GM23248 (cell line): ENCODE measurements at regions not wholly inside any gene's neighbourhood (a gene's known extent, or its start where the extent isn't known, plus 50 kb on each side); places are given as distances from the start of the nearest gene placed in this dataset.

Source experiments
- DNase-seq: peaks from one replicate; pipeline ENCODE4 v3.0.0-alpha.2; 2015
- H2AFZ ChIP-seq: fragments of 200-600 bp; sonication (generic); 2 replicates; pipeline ENCODE4 v1.6.1; 2016; ENCODE audit warnings: antibody characterized with exemption
- H3F3A ChIP-seq: fragments of 200-600 bp; sonication (generic); 2 replicates; pipeline ENCODE4 v1.6.1; 2016; ENCODE audit warnings: mild to moderate bottlenecking, antibody characterized with exemption, mixed run types; ENCODE audit not compliant: insufficient read depth
- H3K27ac ChIP-seq: fragments of 200-600 bp; sonication (generic); 2 replicates; pipeline ENCODE4 v1.5.1; 2016; ENCODE audit warnings: mild to moderate bottlenecking
- H3K27me3 ChIP-seq: fragments of 200-600 bp; sonication (generic); replicated peaks from 2 replicates; pipeline ENCODE4 v1.6.1; 2016; ENCODE audit warnings: mild to moderate bottlenecking; ENCODE audit not compliant: insufficient read depth
- H3K36me3 ChIP-seq: fragments of 200-600 bp; sonication (generic); 2 replicates; pipeline ENCODE4 v1.6.1; 2016; ENCODE audit warnings: low read depth, mild to moderate bottlenecking
- H3K4me1 ChIP-seq: fragments of 200-600 bp; sonication (generic); 2 replicates; pipeline ENCODE4 v1.6.1; 2016; ENCODE audit warnings: mild to moderate bottlenecking; ENCODE audit not compliant: insufficient read depth
- H3K4me2 ChIP-seq: fragments of 200-600 bp; sonication (generic); one replicate; pipeline ENCODE4 v1.6.1; 2016; ENCODE audit warnings: mild to moderate bottlenecking; ENCODE audit not compliant: unreplicated experiment
- H3K4me3 ChIP-seq: fragments of 200-600 bp; sonication (generic); 2 replicates; pipeline ENCODE4 v1.5.1; 2016; ENCODE audit warnings: mild to moderate bottlenecking
- H3K79me2 ChIP-seq: fragments of 200-600 bp; sonication (generic); 2 replicates; pipeline ENCODE4 v1.6.1; 2016; ENCODE audit warnings: mild to moderate bottlenecking; ENCODE audit not compliant: insufficient read depth
- H3K9ac ChIP-seq: fragments of 200-600 bp; sonication (generic); 2 replicates; pipeline ENCODE4 v1.6.1; 2016; ENCODE audit warnings: mild to moderate bottlenecking
- H3K9me2 ChIP-seq: fragments of 200-600 bp; sonication (generic); 2 replicates; pipeline ENCODE4 v1.6.1; 2016; ENCODE audit warnings: mixed run types, mild to moderate bottlenecking, moderate library complexity; ENCODE audit not compliant: insufficient read depth
- H3K9me3 ChIP-seq: fragments of 200-600 bp; sonication (generic); one replicate; pipeline ENCODE4 v1.6.1; 2017; ENCODE audit warnings: low read depth
- H4K20me1 ChIP-seq: fragments of 200-600 bp; sonication (generic); 2 replicates; pipeline ENCODE4 v1.6.0; 2016; ENCODE audit not compliant: insufficient read depth
- EZH2 ChIP-seq: fragments of 200-600 bp; sonication (generic); IDR thresholded peaks from 2 replicates; pipeline ENCODE4 v1.6.1; 2018; ENCODE audit warnings: antibody characterized with exemption, mild to moderate bottlenecking; ENCODE audit not compliant: insufficient read depth, poor library complexity, severe bottlenecking
- EZH2phosphoT487 ChIP-seq: fragments of 200-600 bp; sonication (generic); IDR thresholded peaks from 2 replicates; pipeline ENCODE4 v1.6.1; 2018; ENCODE audit warnings: antibody characterized with exemption, moderate library complexity, mild to moderate bottlenecking, low read depth; ENCODE audit not compliant: insufficient read depth
- WGBS, 2 experiments: methylation state at CpG; one replicate each; pipeline ENCODE4 v1.1.6; 2015 to 2017; ENCODE audit warnings: low lambda C conversion rate in 2 of 2, low coverage in 1 of 2; ENCODE audit errors: missing lambda C conversion rate in 2 of 2; 5-methylcytosine and 5-hydroxymethylcytosine counted together
- in situ Hi-C: fragments of 300-500 bp; cut with MboI; formaldehyde crosslinking; loops from 2 replicates; pipeline ENCODE4 v1.15.0; 2020

DNA sequence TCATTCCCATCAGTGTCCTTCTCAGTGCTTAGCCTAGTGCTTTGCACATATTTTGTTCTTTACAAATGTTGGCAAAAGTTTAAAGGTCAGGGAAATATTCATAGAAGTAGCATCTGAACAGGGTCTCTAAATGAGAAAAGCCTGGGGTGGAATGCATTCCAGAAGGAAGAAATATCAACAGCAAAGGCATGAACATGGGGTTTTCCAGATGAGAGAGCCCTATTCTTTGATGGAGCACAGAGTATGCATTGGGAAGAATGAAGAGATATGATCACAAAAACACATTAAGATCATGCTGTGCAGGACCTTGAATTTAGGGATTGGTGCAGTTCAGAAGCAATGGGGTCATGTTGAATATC is 140.2 kb downstream of the SNX19 start:
- DNase-seq, result no peak
- Histone ChIP-seq H3K4me3 (no peak overlapping the region), H3K9ac (no peak overlapping the region), H3K4me2 (no peak overlapping the region), H3K27me3 (no peaks in the 10 kb centered on the region), H4K20me1 (no peaks in the 10 kb centered on the region), H3F3A (peaks cover 29% of the 10 kb centered on the region), H3K9me2 (no peaks in the 10 kb centered on the region), H2AFZ (no peak overlapping the region), H3K9me3 (no peaks in the 10 kb centered on the region), H3K36me3 (no peaks in the 10 kb centered on the region), H3K4me1 (peaks cover 39% of the 10 kb centered on the region), H3K27ac (no peak overlapping the region), H3K79me2 (no peaks in the 10 kb centered on the region)
- TF ChIP-seq EZH2phosphoT487 (no peak), EZH2 (no peak)
- in situ Hi-C loops, result no loop called here

DNA sequence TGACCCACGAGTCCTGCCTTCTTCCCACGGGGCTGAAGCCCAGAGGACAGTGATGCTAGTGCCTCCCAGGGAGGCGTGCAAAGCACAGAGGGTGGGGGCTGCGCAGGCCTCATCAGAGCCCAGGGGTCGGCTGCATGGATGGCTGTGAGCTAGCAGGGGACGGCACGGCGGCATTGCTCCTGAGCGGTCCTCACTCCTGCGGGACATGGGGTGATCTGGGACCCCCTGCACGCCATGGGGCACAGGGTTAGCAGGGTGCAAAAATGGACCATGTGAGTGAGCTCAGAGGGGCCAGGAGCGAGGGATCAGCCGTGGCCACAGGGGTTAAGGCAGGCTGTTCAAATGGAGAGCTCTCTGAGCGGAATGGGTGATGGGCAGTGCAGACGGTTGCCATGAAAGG is 138.3 kb downstream of the SNX19 start:
- DNase-seq, result no peak
- whole genome bisulfite sequencing, 2 experiments, result 90 to 94% methylated on average over 15 of the region's 15 CpGs
- H3K4me3 ChIP-seq, result no peak overlapping the region
- no peaks in the 10 kb centered on the region for H3K27me3 ChIP-seq
- no peaks in the 10 kb centered on the region for H3K79me2 ChIP-seq
- no peak overlapping the region for H3K4me2 ChIP-seq
- no peaks in the 10 kb centered on the region for H3K9me3 ChIP-seq
- H3F3A ChIP-seq, result peaks cover 28% of the 10 kb centered on the region
- H3K9ac ChIP-seq, result no peak overlapping the region
- H3K27ac ChIP-seq, result no peak overlapping the region
- peaks cover 39% of the 10 kb centered on the region for H3K4me1 ChIP-seq
- H2AFZ ChIP-seq, result no peak overlapping the region
- in situ Hi-C loops, result no loop called here
- H3K36me3 ChIP-seq, result no peaks in the 10 kb centered on the region
- no peaks in the 10 kb centered on the region for H3K9me2 ChIP-seq
- no peak for TF ChIP-seq EZH2phosphoT487
- no peak for TF ChIP-seq EZH2
- H4K20me1 ChIP-seq, result no peaks in the 10 kb centered on the region

DNA sequence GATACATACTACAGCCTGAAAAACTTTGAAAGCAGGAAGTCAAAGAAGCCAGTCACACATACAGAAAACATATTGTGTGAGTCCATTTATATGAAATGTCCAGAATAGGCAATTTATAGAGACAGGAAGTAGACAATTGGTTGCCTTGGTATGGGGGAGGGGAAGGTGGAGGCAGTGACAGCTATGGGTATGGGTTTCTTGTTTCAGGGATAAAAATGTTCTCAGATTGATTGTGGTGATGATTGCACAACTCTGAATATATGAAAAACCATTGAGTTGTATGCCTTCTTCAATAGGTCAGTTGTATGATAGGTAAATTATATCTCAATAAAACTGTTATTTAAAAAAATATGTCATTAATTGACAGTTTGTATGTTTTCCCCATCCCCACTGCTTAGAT is 137.6 kb downstream of the SNX19 start:
- Histone ChIP-seq H3K4me3 (no peak overlapping the region), H3K9me2 (no peaks in the 10 kb centered on the region), H4K20me1 (no peaks in the 10 kb centered on the region), H3F3A (peaks cover 28% of the 10 kb centered on the region), H3K27me3 (no peaks in the 10 kb centered on the region), H2AFZ (no peak overlapping the region), H3K4me2 (no peak overlapping the region), H3K36me3 (no peaks in the 10 kb centered on the region), H3K4me1 (peaks cover 38% of the 10 kb centered on the region), H3K9ac (no peak overlapping the region), H3K27ac (no peak overlapping the region), H3K9me3 (no peaks in the 10 kb centered on the region), H3K79me2 (no peaks in the 10 kb centered on the region)
- in situ Hi-C loops, result no loop called here
- TF ChIP-seq EZH2phosphoT487, result no peak
- TF ChIP-seq EZH2, result no peak
- DNase-seq, result no peak

DNA sequence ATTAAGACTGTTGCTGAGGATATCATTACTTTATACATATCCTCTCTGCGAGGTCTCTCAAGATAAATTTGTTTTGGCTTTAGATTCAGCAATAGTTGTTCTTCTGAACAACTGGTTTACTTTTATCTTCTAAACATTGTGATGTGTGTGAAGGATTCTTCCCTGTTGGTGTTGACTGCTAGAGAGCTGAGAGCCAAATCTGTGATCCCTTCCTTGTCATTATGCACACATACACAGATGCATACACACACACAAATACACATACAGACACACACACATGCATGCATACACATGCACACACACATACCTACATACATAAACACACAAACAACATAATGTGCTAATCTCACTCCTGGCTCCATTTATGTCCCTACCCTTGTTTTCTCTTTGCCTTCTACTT is 137.0 kb downstream of the SNX19 start:
- Histone ChIP-seq H3K9me2 (no peaks in the 10 kb centered on the region), H3K4me2 (no peak overlapping the region), H3K79me2 (no peaks in the 10 kb centered on the region), H3K4me3 (no peak overlapping the region), H3K27me3 (no peaks in the 10 kb centered on the region), H4K20me1 (no peaks in the 10 kb centered on the region), H2AFZ (no peak overlapping the region), H3K9ac (no peak overlapping the region), H3K36me3 (no peaks in the 10 kb centered on the region), H3K9me3 (no peaks in the 10 kb centered on the region), H3K27ac (no peak overlapping the region), H3K4me1 (peaks cover 38% of the 10 kb centered on the region), H3F3A (peaks cover 34% of the 10 kb centered on the region)
- no peak for DNase-seq
- 95 to 100% methylated on average over 1 of the region's 1 CpG for WGBS, 2 experiments
- in situ Hi-C loops, result no loop called here
- TF ChIP-seq EZH2 (no peak), EZH2phosphoT487 (no peak)

DNA sequence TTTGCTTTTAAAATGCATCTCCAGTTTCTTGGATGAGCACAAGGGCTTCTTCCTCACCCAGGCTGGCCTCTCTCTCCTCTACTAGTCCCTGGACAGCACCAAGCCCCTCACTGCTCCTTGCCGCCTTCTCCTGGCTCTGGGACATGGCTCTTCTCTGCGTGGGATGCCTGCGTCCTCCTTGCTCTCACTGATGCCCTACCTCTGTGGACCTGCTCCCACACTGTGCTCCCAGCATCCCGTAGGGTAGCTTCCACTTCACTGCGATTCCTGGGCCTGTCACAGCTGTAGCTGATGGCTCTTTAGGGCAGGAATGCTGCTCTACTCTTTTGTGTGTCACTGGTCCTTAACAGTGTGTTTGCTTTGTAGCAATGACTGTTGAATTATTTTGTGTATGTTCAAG is 136.3 kb downstream of the SNX19 start:
- no peak overlapping the region for H3K27ac ChIP-seq
- 98% methylated on average over 5 of the region's 5 CpGs for WGBS, 2 experiments
- in situ Hi-C loops, result no loop called here
- H3K4me2 ChIP-seq, result no peak overlapping the region
- no peaks in the 10 kb centered on the region for H3K9me3 ChIP-seq
- H2AFZ ChIP-seq, result no peak overlapping the region
- TF ChIP-seq EZH2 (no peak), EZH2phosphoT487 (no peak)
- H3K4me1 ChIP-seq, result peaks cover 35% of the 10 kb centered on the region
- H3F3A ChIP-seq, result peaks cover 34% of the 10 kb centered on the region
- no peaks in the 10 kb centered on the region for H4K20me1 ChIP-seq
- no peaks in the 10 kb centered on the region for H3K9me2 ChIP-seq
- H3K27me3 ChIP-seq, result no peaks in the 10 kb centered on the region
- no peak overlapping the region for H3K9ac ChIP-seq
- DNase-seq, result no peak
- H3K4me3 ChIP-seq, result no peak overlapping the region
- H3K36me3 ChIP-seq, result no peaks in the 10 kb centered on the region
- no peaks in the 10 kb centered on the region for H3K79me2 ChIP-seq
